Caco-2 (cell line): ENCODE measurements at regions not wholly inside any gene's neighbourhood (a gene's known extent, or its start where the extent isn't known, plus 50 kb on each side); places are given as distances from the start of the nearest gene placed in this dataset.

Source experiments
- BruUV-seq: library from RNA; stranded (reverse); fragments of 400-500 nt; replicated peaks from 2 replicates; lab custom pipeline; 2021; lab: Mats Ljungman, UMichigan
- CTCF ChIA-PET: fragments of 300-600 bp; sonication (Branson Sonifier 250); formaldehyde crosslinking; loops from one replicate; lab custom pipeline; 2022; ENCODE audit warnings: antibody characterized with exemption; lab: Charles Lee
- POLR2A ChIA-PET: fragments of 300-600 bp; sonication (Branson Sonifier 250); formaldehyde crosslinking; loops from one replicate; lab custom pipeline; 2022; ENCODE audit warnings: antibody characterized with exemption; lab: Charles Lee
- DNase-seq, 2 experiments: peaks; one replicate each; pipeline versions ENCODE4 v3.0.0 to v3.0.0-alpha.2; 2020 to 2022
- H3K27me3 ChIP-seq: replicated peaks from 2 replicates; pipeline ENCODE4 v1.6.0; 2011; ENCODE audit warnings: low read length; ENCODE audit not compliant: control insufficient read depth, insufficient read depth
- H3K36me3 ChIP-seq: 2 replicates; pipeline ENCODE4 v1.5.1; 2011; ENCODE audit warnings: low read length; ENCODE audit not compliant: control insufficient read depth, insufficient read depth
- H3K4me1 ChIP-seq: fragments of 250-450 bp; sonication (Bioruptor Pico); 2 replicates; pipeline ENCODE4 v1.5.1; 2020; ENCODE audit warnings: mild to moderate bottlenecking
- H3K4me3 ChIP-seq: 2 replicates; pipeline ENCODE4 v1.5.1; 2011; ENCODE audit warnings: low read depth, mild to moderate bottlenecking, control low read depth, low read length
- H3K9me3 ChIP-seq: fragments of 250-450 bp; sonication (Bioruptor Pico); 2 replicates; pipeline ENCODE4 v1.5.1; 2020; ENCODE audit warnings: mild to moderate bottlenecking, moderate library complexity
- H3K27ac Mint-ChIP-seq: one replicate; pipeline ENCODE4 v1.8.0; 2022; ENCODE audit warnings: mixed read lengths; ENCODE audit not compliant: unreplicated experiment
- H3K27me3 Mint-ChIP-seq: one replicate; pipeline ENCODE4 v1.8.0; 2022; ENCODE audit warnings: mixed read lengths; ENCODE audit not compliant: insufficient read depth, unreplicated experiment
- H3K36me3 Mint-ChIP-seq: one replicate; pipeline ENCODE4 v1.8.0; 2022; ENCODE audit warnings: mild to moderate bottlenecking, mixed read lengths; ENCODE audit not compliant: insufficient read depth, unreplicated experiment
- H3K4me1 Mint-ChIP-seq: one replicate; pipeline ENCODE4 v1.8.0; 2022; ENCODE audit warnings: low read depth, mixed read lengths; ENCODE audit not compliant: unreplicated experiment
- H3K4me3 Mint-ChIP-seq: one replicate; pipeline ENCODE4 v1.8.0; 2022; ENCODE audit warnings: mild to moderate bottlenecking, moderate library complexity, mixed read lengths; ENCODE audit not compliant: unreplicated experiment
- H3K9me3 Mint-ChIP-seq: one replicate; pipeline ENCODE4 v1.8.0; 2022; ENCODE audit warnings: mixed read lengths; ENCODE audit not compliant: unreplicated experiment
- CTCF ChIP-seq, 2 experiments: fragments of 200-600 bp in 1 of 2; IDR thresholded peaks; 1 replicate in 1 of 2; 2 replicates in 1 of 2; pipeline versions ENCODE4 v1.5.1 to v1.8.0; 2011 to 2022; ENCODE audit warnings: antibody characterized with exemption in 1 of 2, control low read depth in 1 of 2, inconsistent platforms in 1 of 2, low read depth in 1 of 2, low read length in 1 of 2, mild to moderate bottlenecking in 1 of 2, moderate library complexity in 1 of 2; ENCODE audit not compliant: insufficient read depth in 1 of 2, severe bottlenecking in 1 of 2, unreplicated experiment in 1 of 2
- intact Hi-C: fragments of 100-400 bp; cut with micrococcal nuclease; formaldehyde crosslinking; loops from one replicate; pipeline ENCODE4 v1.10.0; 2022; ENCODE audit not compliant: unreplicated experiment

GRCh38 chr13:38483623-38484022, 134.0 kb downstream of the UFM1 start:
- Mint-ChIP-seq H3K27me3 (no peaks in the 10 kb centered on the region), H3K27ac (no peak overlapping the region), H3K4me1 (no peaks in the 10 kb centered on the region), H3K4me3 (no peak overlapping the region), H3K36me3 (no peaks in the 10 kb centered on the region), H3K9me3 (no peaks in the 10 kb centered on the region)
- no peaks in the 10 kb centered on the region for H3K27me3 ChIP-seq
- BruUV-seq: no TSS peak
- H3K4me3 ChIP-seq: no peak overlapping the region
- no peak for TF ChIP-seq CTCF (IDR thresholded peaks at IDR 0.05; ENCODE audit: insufficient read depth in 1 of 2, low read depth in 1 of 2, low read length in 1 of 2, severe bottlenecking in 1 of 2, unreplicated experiment in 1 of 2)
- no peaks in the 10 kb centered on the region for H3K9me3 ChIP-seq
- no peaks in the 10 kb centered on the region for H3K4me1 ChIP-seq
- DNase-seq: no peak
- ChIA-PET POLR2A (no interaction called here), CTCF (no interaction called here)
- no peaks in the 10 kb centered on the region for H3K36me3 ChIP-seq
- intact Hi-C loops: no loop called here

- Mint-ChIP-seq H3K27me3 (no peaks in the 10 kb centered on the region), H3K4me3 (no peak overlapping the region), H3K4me1 (no peaks in the 10 kb centered on the region), H3K36me3 (no peaks in the 10 kb centered on the region), H3K9me3 (no peaks in the 10 kb centered on the region), H3K27ac (no peak overlapping the region)
- Histone ChIP-seq H3K4me1 (no peaks in the 10 kb centered on the region), H3K9me3 (no peaks in the 10 kb centered on the region), H3K36me3 (no peaks in the 10 kb centered on the region), H3K27me3 (no peaks in the 10 kb centered on the region), H3K4me3 (no peak overlapping the region)
- POLR2A ChIA-PET: no interaction called here
- CTCF ChIA-PET: no interaction called here
- no peak for TF ChIP-seq CTCF (IDR thresholded peaks at IDR 0.05; ENCODE audit: insufficient read depth in 1 of 2, low read depth in 1 of 2, low read length in 1 of 2, severe bottlenecking in 1 of 2, unreplicated experiment in 1 of 2)
- intact Hi-C loops: no loop called here
- no TSS peak for BruUV-seq
- no peak for DNase-seq
These were observed 141.0 kb downstream of the UFM1 start for GRCh38 chr13:38490657-38491056.

- Histone ChIP-seq H3K9me3 (peaks cover 7% of the 10 kb centered on the region; the same call in 1 of the 2 replicates), H3K4me1 (no peaks in the 10 kb centered on the region), H3K4me3 (no peak overlapping the region), H3K27me3 (no peaks in the 10 kb centered on the region), H3K36me3 (no peaks in the 10 kb centered on the region)
- Mint-ChIP-seq H3K4me1 (no peaks in the 10 kb centered on the region), H3K9me3 (peaks cover 13% of the 10 kb centered on the region), H3K27ac (no peak overlapping the region), H3K27me3 (no peaks in the 10 kb centered on the region), H3K4me3 (no peak overlapping the region), H3K36me3 (no peaks in the 10 kb centered on the region)
- BruUV-seq: no TSS peak
- intact Hi-C loops: no loop called here
- CTCF ChIA-PET: no interaction called here
- TF ChIP-seq CTCF (IDR thresholded peaks at IDR 0.05; ENCODE audit: insufficient read depth in 1 of 2, low read depth in 1 of 2, low read length in 1 of 2, severe bottlenecking in 1 of 2, unreplicated experiment in 1 of 2): no peak
- DNase-seq: no peak
- POLR2A ChIA-PET: no interaction called here
These were observed 144.8 kb downstream of the UFM1 start for GRCh38 chr13:38494445-38494844.
